GM18505 (cell line): ENCODE measurements at regions not wholly inside any gene's neighbourhood (a gene's known extent, or its start where the extent isn't known, plus 50 kb on each side); places are given as distances from the start of the nearest gene placed in this dataset.
"Not testable (repeated sequence)": the region's sequence is repeated elsewhere in the genome, so short reads cannot be mapped to it uniquely, and the experiment has no call there.

Source experiments
- ATAC-seq: cut with Tn5 transposase; IDR thresholded peaks from one replicate; pipeline ENCODE4 v1.9.1; 2021; ENCODE audit not compliant: unreplicated experiment
- POLR2A ChIP-seq: IDR thresholded peaks from 4 replicates; pipeline ENCODE4 v1.6.1; 2011; ENCODE audit warnings: borderline replicate concordance; ENCODE audit not compliant: insufficient read depth, insufficient read length; ENCODE audit errors: extremely low read depth

DNA sequence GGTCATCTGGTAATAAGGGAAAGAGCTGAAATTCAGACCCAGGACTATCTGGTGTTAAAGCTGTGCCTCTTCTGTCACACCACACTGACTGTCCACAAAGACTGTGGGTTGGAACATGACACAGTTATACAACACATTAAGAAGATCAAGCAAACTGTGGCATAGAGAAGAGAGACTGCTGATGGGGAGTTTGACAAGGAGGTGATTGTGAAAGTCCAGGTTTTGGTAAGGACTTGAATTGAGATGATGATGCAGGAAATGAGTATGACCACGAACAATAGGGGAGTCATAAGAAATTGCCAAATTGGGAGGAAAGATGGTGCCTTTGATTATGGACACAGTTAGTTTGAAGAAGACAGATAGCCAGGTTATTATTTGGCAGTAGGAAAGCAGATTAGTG, 163.4 kb downstream of the PDGFRA start:
- no peak for ATAC-seq
- no peak for TF ChIP-seq POLR2A

DNA sequence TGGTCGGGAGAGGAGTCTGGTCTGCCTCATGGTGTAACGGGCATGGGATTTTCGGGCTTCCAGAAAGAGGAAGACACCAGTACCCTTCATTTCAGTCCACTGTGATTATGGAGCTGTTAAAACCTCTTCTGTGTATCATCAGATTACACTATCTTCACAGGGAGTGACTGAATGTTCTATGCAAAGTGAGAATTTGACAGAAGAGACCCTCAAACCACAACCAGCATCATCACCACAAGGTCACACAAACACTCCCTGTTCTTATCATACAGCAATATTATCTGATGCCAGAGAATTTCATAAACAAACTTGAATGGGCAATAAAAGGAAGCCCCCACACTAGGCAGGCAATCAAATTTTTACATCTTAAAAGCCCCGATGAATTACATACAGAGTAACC, 164.2 kb downstream of the PDGFRA start:
- no peak for ATAC-seq
- TF ChIP-seq POLR2A, result no peak

DNA sequence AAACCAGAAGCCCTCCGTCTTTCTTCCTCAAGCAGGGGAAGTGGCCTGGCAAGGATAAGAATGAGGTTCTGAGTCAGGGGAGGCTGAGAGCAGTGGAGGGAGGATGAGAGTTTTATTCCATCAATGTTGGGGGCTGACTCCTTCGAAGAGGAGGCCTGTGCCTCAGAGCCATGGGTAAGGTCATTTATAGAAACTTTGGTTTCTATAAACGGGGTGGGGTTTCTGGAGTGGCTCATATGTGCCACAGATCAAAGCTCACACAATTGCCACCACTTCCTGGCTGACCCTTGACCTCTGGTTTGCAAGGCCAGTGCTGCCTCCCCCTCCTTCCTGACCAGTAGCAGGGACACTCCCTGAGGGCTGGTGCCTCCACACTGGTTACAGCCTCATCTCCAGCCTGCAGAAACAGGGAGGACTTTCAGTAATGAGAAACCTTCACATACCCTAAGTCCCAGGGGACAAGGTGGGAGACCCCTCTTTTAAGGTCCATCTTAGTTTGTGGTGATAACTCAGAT, 166.0 kb downstream of the PDGFRA start:
- ATAC-seq, result no peak
- no peak for TF ChIP-seq POLR2A

DNA sequence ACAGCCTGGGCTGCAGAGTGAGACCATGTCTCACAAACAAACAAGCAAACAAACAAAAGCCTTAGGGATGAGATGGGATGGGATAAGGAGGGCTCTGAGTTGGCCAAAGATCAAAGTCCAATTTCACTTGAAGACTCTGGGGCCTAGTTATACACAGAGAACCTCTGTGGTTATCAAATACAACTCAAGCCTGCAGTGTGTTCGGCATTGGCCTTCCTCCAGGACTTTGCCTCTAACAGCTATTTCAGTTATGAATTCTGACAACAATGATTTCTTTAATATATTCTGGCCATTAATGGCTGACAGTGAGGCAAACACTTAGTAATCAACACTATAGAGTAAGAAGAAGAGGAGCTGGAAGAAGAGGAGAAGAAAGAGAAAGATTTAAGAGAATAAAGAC, 171.1 kb downstream of the PDGFRA start:
- no peak for ATAC-seq
- TF ChIP-seq POLR2A, result no peak

DNA sequence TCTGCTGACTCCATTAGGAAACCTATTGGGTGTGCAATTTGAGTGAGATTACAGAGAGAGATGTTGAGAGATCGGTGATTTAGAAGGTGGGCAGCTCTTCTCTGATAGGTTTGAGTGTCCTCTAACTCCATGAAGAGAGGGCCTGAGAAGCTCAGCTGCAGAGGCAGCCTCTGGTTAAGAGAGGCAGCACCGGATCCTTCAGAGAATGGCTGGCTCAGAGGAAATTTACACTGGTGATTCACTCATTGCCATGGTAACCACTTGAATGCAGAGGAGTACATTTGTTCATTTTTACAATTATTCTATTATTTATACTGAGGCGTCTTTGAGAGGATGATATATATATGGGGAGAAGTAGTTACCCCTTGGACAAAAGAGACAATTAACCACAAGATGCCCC, 171.7 kb downstream of the PDGFRA start:
- no peak for TF ChIP-seq POLR2A

DNA sequence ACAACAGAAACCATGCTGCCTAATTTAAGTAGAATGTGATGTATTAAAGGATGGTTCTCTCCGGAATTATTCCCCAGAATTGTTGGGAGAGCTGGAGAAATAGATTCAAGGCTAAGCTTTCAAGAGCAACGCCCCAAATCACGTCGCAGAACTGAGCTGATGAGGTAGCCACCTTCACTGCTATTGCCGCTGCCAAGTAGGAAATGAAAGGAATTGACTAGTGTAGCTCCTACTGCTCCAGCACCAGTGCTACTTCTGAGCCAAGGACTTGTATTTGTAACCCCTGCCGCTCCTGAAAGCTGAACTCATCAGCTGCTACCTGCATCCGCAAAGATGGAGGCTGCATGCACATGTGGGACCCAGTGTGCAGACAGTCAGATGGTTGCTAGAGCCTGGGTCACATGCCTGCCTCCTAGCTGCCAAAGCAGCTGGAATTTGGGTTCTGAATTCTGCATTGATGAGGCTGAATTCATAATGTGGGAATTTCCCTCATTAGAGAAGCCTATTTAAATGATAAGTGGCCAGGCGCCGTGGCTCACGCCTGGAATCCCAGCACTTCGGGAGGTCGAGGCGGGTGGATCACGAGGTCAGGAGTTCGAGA, 173.9 kb downstream of the PDGFRA start:
- no peak for TF ChIP-seq POLR2A
- ATAC-seq, result no peak

More for the DNA sequence above, 171.7 kb downstream of the PDGFRA start:
- no peak for ATAC-seq

DNA sequence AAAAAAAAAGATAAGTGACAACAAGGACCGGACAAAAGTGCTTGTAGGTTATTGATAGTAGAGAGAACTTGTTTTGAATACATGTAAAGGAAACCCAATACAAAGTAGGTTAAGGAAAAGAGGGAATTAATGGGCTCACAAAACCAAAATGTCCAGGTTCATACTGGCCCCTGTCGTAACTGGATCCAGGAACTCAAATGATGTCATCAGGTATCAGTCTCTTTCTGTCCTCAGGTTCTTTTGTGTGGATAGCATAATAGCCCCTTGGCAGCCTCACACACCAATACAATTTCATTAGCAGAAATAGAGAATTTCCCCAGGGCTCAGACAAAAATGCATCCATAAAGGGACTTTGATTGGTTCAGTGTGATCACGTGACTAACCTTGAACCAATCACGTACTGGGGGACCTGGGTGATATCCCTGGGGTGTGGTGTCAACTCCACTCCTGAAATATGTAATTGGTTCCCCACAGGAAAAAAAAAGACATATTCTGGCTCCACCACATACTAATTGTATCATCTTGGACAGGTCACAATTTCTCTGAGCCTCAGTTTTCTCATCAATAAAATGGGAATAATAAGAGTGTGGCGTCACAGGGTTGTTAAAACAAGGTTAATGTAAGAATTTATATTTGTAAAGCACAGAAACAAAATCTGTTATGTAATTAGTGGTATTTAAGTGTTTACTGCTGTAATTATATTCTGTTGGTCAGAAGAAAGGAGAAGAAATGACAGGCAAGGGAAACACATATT, 174.8 kb downstream of the PDGFRA start:
- no peak for ATAC-seq

DNA sequence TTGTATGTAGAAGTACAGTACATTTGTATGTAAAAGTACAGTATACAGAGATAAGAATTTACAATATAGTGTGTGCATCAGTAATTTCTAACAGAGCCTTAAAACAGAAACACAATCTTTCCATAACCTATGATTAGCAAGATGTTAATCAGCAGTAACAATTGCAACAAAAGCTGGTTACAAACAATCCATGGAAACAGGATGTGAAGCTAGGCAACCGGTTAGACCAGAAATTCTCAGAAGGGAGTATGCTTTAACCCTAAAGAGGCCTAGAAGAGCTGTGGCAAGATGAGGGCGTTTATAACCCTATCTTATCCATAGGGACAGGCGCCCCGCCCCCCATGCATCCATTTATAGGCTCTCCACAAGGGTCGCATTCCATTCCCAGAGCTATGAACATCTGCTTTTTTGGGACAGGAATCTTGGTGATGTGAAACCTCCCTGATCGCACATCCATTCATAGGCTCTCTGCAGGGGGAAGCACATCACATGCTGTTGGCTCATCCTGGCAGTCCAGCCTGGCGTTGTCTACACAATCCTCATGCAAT, 180.3 kb downstream of the PDGFRA start:
- ATAC-seq, result not testable (repeated sequence)

More for the DNA sequence above, 174.8 kb downstream of the PDGFRA start:
- TF ChIP-seq POLR2A, result no peak

DNA sequence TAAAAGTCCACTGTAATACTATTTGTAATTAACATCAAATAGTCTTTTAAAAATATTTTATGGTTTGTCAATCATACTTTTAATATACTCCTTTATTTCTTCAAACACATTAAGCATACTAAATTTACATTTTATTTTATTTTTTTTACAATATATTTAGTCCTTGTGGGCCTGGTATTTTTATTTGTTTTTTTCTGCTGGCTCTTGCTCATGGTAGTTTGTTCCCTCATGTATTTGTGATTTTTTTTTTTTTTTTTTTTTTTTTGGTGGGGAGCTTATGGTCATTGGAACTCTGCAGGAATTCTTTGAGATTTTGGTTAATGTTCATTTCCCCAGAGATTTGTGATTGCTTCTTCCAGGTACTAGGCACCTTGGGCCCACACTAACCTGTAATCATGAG, 185.5 kb downstream of the PDGFRA start:
- no peak for TF ChIP-seq POLR2A
- no peak for ATAC-seq

DNA sequence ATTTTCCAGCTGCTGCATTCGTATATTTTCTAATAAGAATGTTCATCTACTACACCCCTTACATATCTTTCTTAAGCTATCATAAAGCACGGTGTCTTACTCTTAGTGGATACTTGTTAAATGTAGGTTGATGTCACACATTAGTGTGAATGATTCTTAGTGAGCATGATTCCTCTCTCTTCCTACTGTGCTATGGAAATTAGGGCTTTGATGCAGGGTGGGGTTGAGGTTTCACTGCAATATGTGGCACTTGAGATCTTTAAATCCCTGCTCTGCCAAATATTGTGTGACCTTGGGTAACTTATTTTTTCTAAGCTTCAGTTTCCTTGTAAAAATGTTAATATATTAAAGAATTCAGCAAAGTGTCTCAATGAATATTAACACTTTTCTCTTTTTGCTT, 188.4 kb downstream of the PDGFRA start:
- ATAC-seq, result no peak
- TF ChIP-seq POLR2A, result no peak

DNA sequence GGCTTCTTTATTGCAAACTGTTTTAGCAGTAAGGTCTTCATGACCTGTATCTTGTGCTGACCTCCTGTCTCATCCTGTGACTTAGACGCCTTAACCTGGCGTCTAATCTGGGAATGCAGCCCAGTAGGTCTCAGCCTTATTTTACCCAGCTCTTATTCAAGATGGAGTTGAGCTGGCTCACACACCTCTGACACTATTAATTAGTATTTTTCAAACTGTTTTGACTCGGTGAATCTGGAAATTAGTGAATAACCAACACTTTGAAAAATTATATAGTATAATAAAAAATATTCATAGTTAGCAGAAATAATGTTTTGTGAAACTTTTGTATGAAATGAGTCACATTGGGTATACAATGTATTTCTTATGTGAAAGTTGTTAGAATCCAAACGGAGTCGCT, 189.4 kb downstream of the PDGFRA start:
- TF ChIP-seq POLR2A, result no peak
- no peak for ATAC-seq

DNA sequence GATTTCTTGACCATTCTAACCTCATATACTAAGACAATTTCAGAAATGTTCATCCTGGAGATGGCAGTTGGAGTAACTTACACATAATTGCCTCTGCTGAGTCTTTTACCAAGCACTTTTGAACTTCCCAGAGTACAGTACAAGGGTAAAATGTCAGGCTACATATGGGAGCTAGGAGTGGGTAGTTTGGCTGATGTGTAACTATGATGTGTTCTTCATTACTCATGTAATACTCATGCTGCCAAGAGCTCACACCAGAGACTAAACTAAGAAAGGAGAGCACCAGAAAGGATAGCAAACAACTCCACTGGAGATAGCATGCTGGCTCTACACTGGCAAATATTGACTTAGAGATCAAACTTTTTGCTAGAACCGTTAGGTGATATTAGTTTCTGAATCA, 194.0 kb downstream of the PDGFRA start:
- TF ChIP-seq POLR2A, result no peak
- no peak for ATAC-seq

DNA sequence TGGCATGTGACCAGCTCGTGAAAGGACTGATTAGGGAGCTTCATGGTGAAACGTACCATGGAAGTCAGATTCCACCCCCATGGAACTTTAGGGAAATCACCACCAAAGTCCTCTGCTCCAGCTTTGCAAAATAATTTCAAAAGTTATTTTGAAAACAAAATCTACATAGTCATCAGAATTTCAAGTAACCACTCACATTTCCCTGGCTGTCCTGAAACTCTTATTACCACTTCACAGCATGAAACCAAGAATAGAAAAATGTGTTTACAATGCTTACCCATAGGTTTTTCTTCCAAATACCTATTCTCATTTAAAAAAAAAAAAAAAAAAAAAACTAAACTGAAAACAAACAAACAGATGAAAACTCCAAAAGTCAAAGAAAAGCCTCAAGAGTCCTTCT, 198.7 kb downstream of the PDGFRA start:
- no peak for TF ChIP-seq POLR2A
- ATAC-seq, result no peak

DNA sequence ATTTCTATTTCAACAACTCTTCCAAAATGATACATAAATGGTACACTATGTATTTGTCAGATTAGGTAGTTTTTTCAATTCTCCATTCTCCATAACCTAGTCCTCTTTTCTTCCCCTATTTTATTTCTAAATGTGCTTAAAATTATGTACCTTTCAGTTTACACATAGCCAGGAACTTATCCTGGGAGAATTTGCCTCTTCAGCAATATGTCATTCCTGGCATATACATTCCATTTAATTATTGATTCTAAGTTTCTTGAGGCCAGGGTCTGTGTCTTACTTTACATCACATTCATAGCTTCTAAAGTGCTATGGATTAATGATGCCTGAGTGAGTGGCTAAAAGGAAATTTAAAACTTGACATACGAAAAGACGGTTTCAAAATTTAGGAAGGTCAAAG, 199.8 kb downstream of the PDGFRA start:
- ATAC-seq, result no peak
- no peak for TF ChIP-seq POLR2A

DNA sequence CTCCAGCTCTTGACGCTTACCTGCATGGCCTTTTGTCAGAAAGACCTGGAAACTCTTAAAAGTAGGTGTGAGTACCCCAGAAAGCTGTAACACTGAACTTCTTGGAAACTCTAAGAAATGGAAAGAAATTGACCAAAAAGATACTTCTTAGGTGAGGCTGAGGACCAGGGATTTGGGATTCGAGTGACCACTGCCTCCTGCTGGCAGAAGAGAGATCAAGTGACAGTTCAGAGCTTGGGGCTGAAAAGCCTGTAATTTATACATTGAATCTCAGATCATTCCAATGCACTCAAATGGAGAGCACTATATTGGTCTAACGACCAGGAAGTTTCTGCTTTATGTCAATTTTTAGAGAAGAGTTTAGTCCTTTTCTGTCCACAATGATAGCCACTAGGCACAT, 204.6 kb downstream of the PDGFRA start:
- TF ChIP-seq POLR2A, result no peak
- no peak for ATAC-seq

DNA sequence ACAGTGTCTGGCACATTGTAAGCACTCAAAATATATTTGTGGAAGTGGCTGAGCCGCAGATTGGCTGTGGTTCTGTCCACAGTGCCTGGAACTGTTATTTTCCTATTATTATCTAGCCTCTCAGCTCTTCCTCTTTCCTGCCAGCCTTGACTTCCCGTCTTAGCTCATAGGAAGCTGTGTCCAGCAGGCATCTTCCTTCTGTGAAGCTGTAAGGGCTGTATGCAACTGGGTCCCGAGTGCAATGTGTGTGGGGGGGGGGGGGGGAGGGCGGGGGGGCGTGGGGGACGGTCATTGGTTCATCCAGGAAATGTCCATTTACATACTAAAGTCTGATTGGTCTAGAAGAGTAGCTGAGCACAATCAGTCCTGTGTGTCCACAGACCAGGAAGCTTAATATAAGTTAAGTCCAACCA, 210.7 kb downstream of the PDGFRA start:
- ATAC-seq, result no peak
- TF ChIP-seq POLR2A, result no peak
